ENCODE measurements at regions not wholly inside any gene's neighbourhood (a gene's known extent, or its start where the extent isn't known, plus 50 kb on each side); places are given as distances from the start of the nearest gene placed in this dataset.

- Histone ChIP-seq H3K4me2 (replicated peaks; ENCODE audit: low read depth, low read length, poor library complexity, severe bottlenecking) (no peak overlapping the region), H4K20me1 (ENCODE audit: control insufficient read depth, insufficient read depth, low read length, poor library complexity, severe bottlenecking) (no peaks in the 10 kb centered on the region), H3K79me2 (ENCODE audit: control insufficient read depth, insufficient read depth, low read length) (no peaks in the 10 kb centered on the region), H3K4me3 (ENCODE audit: control extremely low read depth in 1 of 5, extremely low read depth in 1 of 5, insufficient read depth in 1 of 5, low read depth in 2 of 5, low read length in 4 of 5) (no peak overlapping the region), H3K36me3 (replicated peaks in 1 of 2; ENCODE audit: control extremely low read depth in 1 of 2, control insufficient read depth in 1 of 2, extremely low read depth in 1 of 2, insufficient read depth in 2 of 2, low read length in 1 of 2) (no peaks in the 10 kb centered on the region), H2AFZ (ENCODE audit: insufficient read depth, low read depth, low read length, poor library complexity, severe bottlenecking) (no peak overlapping the region), H3K27me3 (replicated peaks in 1 of 4; ENCODE audit: control extremely low read depth in 1 of 4, control insufficient read depth in 3 of 4, insufficient read depth in 4 of 4, low read length in 3 of 4) (no peaks in the 10 kb centered on the region), H3K27ac (ENCODE audit: low read length in 2 of 2) (no peak overlapping the region), H3K4me1 (ENCODE audit: control insufficient read depth in 2 of 2, insufficient read depth in 2 of 2, low read length in 2 of 2) (peaks cover 0 to 9% of the 10 kb centered on the region in 2 donors), H3K9ac (ENCODE audit: low read length) (no peak overlapping the region), H3K9me3 (ENCODE audit: control extremely low read depth in 1 of 3, control insufficient read depth in 2 of 3, insufficient read depth in 1 of 3, low read length in 2 of 3) (peaks cover 0 to 10% (median 2%) of the 10 kb centered on the region in 3 donors)
- ATAC-seq (ENCODE audit: low read depth) = no peak
- ChIA-PET POLR2A (no interaction called here), CTCF (interaction anchor here (0.7 to 1.2 kb wide), 3 partner anchors 45 to 67 kb away, joined by 3 read pairs; no protein-coding TSS in a partner anchor)
- Mint-ChIP-seq H3K4me3 (no peak overlapping the region), H3K27ac (no peak overlapping the region), H3K9me3 (ENCODE audit: insufficient read depth) (peaks cover 5% of the 10 kb centered on the region), H3K4me1 (peaks cover 13% of the 10 kb centered on the region), H3K27me3 (no peaks in the 10 kb centered on the region)
- intact Hi-C loops (cut with micrococcal nuclease) = no loop called here
- 95% methylated on average over 7 of the region's 9 CpGs for WGBS (ENCODE audit: insufficient coverage)
- DNase-seq = no peak
- TF ChIP-seq, protein P1, sequence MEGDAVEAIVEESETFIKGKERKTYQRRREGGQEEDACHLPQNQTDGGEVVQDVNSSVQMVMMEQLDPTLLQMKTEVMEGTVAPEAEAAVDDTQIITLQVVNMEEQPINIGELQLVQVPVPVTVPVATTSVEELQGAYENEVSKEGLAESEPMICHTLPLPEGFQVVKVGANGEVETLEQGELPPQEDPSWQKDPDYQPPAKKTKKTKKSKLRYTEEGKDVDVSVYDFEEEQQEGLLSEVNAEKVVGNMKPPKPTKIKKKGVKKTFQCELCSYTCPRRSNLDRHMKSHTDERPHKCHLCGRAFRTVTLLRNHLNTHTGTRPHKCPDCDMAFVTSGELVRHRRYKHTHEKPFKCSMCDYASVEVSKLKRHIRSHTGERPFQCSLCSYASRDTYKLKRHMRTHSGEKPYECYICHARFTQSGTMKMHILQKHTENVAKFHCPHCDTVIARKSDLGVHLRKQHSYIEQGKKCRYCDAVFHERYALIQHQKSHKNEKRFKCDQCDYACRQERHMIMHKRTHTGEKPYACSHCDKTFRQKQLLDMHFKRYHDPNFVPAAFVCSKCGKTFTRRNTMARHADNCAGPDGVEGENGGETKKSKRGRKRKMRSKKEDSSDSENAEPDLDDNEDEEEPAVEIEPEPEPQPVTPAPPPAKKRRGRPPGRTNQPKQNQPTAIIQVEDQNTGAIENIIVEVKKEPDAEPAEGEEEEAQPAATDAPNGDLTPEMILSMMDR (IDR thresholded peaks at IDR 0.05) = no peak
- no peak for TF ChIP-seq EZH2 (IDR thresholded peaks at IDR 0.05; ENCODE audit: borderline replicate concordance, insufficient read depth, low read depth, low read length, poor library complexity, severe bottlenecking)
Measured at GRCh38 chr2:47256416-47257087, 80.2 kb upstream of the CALM2 start.

DNA sequence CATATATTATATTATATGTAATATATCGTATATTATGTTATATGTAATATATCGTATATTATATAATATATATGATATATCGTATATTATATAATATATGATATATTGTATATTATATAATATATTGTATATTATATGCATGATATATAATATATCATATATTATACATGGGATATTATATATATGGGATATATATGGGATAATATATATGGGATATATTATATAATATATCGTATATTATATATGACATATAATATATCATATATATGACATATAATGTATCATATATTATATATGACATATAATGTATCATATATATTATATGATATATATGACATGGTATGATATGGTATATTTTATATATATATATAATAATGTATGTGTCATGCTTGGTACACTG, 79.5 kb upstream of the CALM2 start:
- no peak overlapping the region for H3K4me3 Mint-ChIP-seq
- H3K4me1 Mint-ChIP-seq = peaks cover 13% of the 10 kb centered on the region
- H3K79me2 ChIP-seq (ENCODE audit: control insufficient read depth, insufficient read depth, low read length) = no peaks in the 10 kb centered on the region
- intact Hi-C loops (cut with micrococcal nuclease) = no loop called here
- ATAC-seq (ENCODE audit: low read depth) = no peak
- H3K27me3 ChIP-seq (replicated peaks in 1 of 4; ENCODE audit: control extremely low read depth in 1 of 4, control insufficient read depth in 3 of 4, insufficient read depth in 4 of 4, low read length in 3 of 4) = peaks cover 0 to 2% (median 0%) of the 10 kb centered on the region in 4 experiments
- no peaks in the 10 kb centered on the region for H4K20me1 ChIP-seq (ENCODE audit: control insufficient read depth, insufficient read depth, low read length, poor library complexity, severe bottlenecking)
- DNase-seq = no peak
- peaks cover 0 to 10% (median 2%) of the 10 kb centered on the region in 3 donors for H3K9me3 ChIP-seq (ENCODE audit: control extremely low read depth in 1 of 3, control insufficient read depth in 2 of 3, insufficient read depth in 1 of 3, low read length in 2 of 3)
- no peak overlapping the region for H3K9ac ChIP-seq (ENCODE audit: low read length)
- no peaks in the 10 kb centered on the region for H3K27me3 Mint-ChIP-seq
- H3K4me3 ChIP-seq (ENCODE audit: control extremely low read depth in 1 of 5, extremely low read depth in 1 of 5, insufficient read depth in 1 of 5, low read depth in 2 of 5, low read length in 4 of 5) = no peak overlapping the region
- H2AFZ ChIP-seq (ENCODE audit: insufficient read depth, low read depth, low read length, poor library complexity, severe bottlenecking) = no peak overlapping the region
- H3K27ac Mint-ChIP-seq = no peak overlapping the region
- H3K36me3 ChIP-seq (replicated peaks in 1 of 2; ENCODE audit: control extremely low read depth in 1 of 2, control insufficient read depth in 1 of 2, extremely low read depth in 1 of 2, insufficient read depth in 2 of 2, low read length in 1 of 2) = no peaks in the 10 kb centered on the region
- H3K27ac ChIP-seq (ENCODE audit: low read length in 2 of 2) = no peak overlapping the region
- peaks cover 5% of the 10 kb centered on the region for H3K9me3 Mint-ChIP-seq (ENCODE audit: insufficient read depth)
- ChIA-PET POLR2A (no interaction called here), CTCF (no interaction called here)
- WGBS (ENCODE audit: insufficient coverage) = no CpG with 5 or more reads among the region's 4 CpGs
- H3K4me2 ChIP-seq (replicated peaks; ENCODE audit: low read depth, low read length, poor library complexity, severe bottlenecking) = no peak overlapping the region
- H3K4me1 ChIP-seq (ENCODE audit: control insufficient read depth in 2 of 2, insufficient read depth in 2 of 2, low read length in 2 of 2) = peaks cover 0 to 9% of the 10 kb centered on the region in 2 donors
- TF ChIP-seq, protein P1 (IDR thresholded peaks at IDR 0.05) = no peak
- no peak for TF ChIP-seq EZH2 (IDR thresholded peaks at IDR 0.05; ENCODE audit: borderline replicate concordance, insufficient read depth, low read depth, low read length, poor library complexity, severe bottlenecking)
